Astrocyte (in vitro differentiated cells and primary cell): ENCODE measurements at regions not wholly inside any gene's neighbourhood (a gene's known extent, or its start where the extent isn't known, plus 50 kb on each side); places are given as distances from the start of the nearest gene placed in this dataset.

Experiments
- CTCF ChIP-seq: IDR thresholded peaks from 2 replicates; pipeline ENCODE4 v1.5.1; 2011; ENCODE audit warnings: low read depth, mild to moderate bottlenecking, inconsistent platforms, low read length, moderate library complexity; ENCODE audit not compliant: insufficient read depth
- EZH2 ChIP-seq: IDR thresholded peaks from 2 replicates; pipeline ENCODE4 v1.6.1; 2012; ENCODE audit warnings: mild to moderate bottlenecking, low read length, inconsistent platforms; ENCODE audit not compliant: insufficient read depth

DNA sequence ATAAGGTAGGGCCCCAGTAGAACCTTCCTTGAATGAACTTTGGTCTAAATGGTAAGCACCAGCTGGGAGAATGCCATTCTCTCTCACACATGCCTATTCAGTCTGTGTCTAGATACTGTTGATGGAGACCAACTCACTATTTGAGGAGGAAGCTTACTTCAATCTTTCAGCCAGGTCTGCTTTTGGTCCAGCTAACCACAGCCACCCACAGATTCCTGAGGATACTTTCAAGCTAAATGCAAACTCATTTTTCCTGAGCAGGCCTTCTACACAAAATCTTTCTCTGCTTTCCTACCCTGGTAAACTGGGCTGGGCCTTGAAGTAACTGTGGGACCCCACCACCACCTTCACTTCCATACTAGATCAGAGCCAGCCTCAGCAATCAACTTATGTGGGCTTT lies 76.9 kb upstream of the KLF3 start:
- TF ChIP-seq CTCF, result no peak
- TF ChIP-seq EZH2, result no peak
